ENCODE measurements at regions not wholly inside any gene's neighbourhood (a gene's known extent, or its start where the extent isn't known, plus 50 kb on each side); places are given as distances from the start of the nearest gene placed in this dataset.

DNA sequence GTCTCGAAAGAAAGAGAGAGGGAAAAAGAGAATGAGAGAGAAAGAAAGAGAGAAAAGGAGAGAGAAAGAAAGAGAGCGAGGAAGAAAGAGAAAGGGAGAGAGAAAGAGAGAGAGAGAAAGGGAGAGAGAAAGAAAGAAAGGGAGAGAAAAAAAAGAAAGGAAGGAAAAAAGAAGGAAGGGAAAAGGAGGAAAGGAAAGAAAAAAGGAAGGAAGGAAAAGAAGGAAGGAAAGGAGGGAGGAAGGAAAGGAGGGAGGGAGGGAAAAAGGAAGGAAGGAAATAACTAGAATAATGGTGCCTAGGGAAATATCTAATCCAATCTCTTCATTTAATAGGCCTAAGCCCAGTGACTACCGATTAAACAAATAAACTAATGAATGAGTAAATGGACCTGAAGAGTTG lies 85.4 kb upstream of the LYZL1 start:
- Histone ChIP-seq H3K79me2 (ENCODE audit: insufficient read depth, low read length) (no peaks in the 10 kb centered on the region), H4K20me1 (ENCODE audit: insufficient read depth, low read length) (no peaks in the 10 kb centered on the region), H3K27me3 (ENCODE audit: control insufficient read depth in 2 of 2, insufficient read depth in 2 of 2, low read length in 2 of 2) (no peaks in the 10 kb centered on the region), H3K9ac (ENCODE audit: insufficient read depth, low read length, poor library complexity, severe bottlenecking) (no peak overlapping the region), H3K9me3 (replicated peaks in 1 of 2; ENCODE audit: control insufficient read depth in 1 of 2, insufficient read depth in 1 of 2, low read length in 2 of 2) (no peaks in the 10 kb centered on the region), H3K36me3 (replicated peaks in 1 of 2; ENCODE audit: control insufficient read depth in 1 of 2, insufficient read depth in 2 of 2, low read length in 2 of 2) (no peaks in the 10 kb centered on the region), H3K27ac (ENCODE audit: low read depth in 1 of 2, low read length in 2 of 2) (no peak overlapping the region), H3K4me3 (replicated peaks in 1 of 3; ENCODE audit: low read depth in 2 of 3, low read length in 3 of 3) (no peak overlapping the region), H3K4me1 (ENCODE audit: control insufficient read depth in 1 of 2, insufficient read depth in 2 of 2, low read length in 2 of 2) (no peaks in the 10 kb centered on the region), H2AFZ (ENCODE audit: insufficient read depth, low read depth, low read length, poor library complexity, severe bottlenecking) (no peak overlapping the region), H3K4me2 (replicated peaks; ENCODE audit: extremely low read depth, low read length, poor library complexity, severe bottlenecking) (no peak overlapping the region)
- DNase-seq, result no peak
- Mint-ChIP-seq H3K4me3 (no peak overlapping the region), H3K9me3 (peaks cover 0 to 3% (median 0%) of the 10 kb centered on the region in 7 donors), H3K27me3 (ENCODE audit: low read depth in 3 of 3) (peaks cover 18 to 47% (median 29%) of the 10 kb centered on the region in 3 donors), H3K27ac (no peak overlapping the region), H3K36me3 (no peaks in the 10 kb centered on the region), H3K4me1 (no peaks in the 10 kb centered on the region)
- TF ChIP-seq, protein P1, sequence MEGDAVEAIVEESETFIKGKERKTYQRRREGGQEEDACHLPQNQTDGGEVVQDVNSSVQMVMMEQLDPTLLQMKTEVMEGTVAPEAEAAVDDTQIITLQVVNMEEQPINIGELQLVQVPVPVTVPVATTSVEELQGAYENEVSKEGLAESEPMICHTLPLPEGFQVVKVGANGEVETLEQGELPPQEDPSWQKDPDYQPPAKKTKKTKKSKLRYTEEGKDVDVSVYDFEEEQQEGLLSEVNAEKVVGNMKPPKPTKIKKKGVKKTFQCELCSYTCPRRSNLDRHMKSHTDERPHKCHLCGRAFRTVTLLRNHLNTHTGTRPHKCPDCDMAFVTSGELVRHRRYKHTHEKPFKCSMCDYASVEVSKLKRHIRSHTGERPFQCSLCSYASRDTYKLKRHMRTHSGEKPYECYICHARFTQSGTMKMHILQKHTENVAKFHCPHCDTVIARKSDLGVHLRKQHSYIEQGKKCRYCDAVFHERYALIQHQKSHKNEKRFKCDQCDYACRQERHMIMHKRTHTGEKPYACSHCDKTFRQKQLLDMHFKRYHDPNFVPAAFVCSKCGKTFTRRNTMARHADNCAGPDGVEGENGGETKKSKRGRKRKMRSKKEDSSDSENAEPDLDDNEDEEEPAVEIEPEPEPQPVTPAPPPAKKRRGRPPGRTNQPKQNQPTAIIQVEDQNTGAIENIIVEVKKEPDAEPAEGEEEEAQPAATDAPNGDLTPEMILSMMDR (IDR thresholded peaks at IDR 0.05), result no peak
- intact Hi-C loops (cut with micrococcal nuclease), result no loop called here
- WGBS (ENCODE audit: insufficient coverage), result 89% methylated on average over 2 of the region's 3 CpGs

DNA sequence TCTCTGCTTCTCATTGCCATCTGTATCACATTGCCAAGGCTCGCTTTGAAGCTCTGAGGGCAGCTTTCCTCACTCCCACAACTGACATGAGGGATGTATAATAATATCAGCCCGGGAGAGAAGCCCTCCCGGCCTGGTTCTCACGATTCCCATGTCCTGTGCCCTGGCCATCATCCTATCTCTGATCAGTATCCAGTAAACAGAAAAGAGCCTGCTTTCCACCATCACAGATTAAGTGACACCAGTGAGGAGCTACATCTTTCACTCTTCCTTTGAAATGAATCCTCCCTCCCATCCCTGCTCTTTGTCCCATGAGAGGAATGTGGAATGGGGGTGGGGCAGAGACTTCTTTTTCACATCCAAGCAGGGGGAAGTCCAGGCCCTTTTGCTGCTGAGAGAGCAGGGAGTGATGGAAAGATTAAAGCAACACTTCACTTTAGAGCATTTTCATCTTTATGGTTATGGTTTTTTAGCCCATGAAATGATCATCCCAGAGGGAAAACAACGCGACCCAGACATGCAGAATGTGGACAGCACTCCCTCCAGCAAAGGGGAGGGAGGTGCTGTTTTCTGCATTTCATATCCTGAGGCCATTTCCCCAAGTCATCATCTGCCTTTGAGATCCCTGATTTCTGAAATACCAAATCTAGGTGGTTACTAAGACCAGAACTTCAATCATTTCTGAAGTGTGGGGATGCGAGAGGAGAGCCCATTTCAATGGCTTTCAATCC lies 84.6 kb upstream of the LYZL1 start:
- Histone ChIP-seq H3K27me3 (ENCODE audit: control insufficient read depth in 2 of 2, insufficient read depth in 2 of 2, low read length in 2 of 2) (no peaks in the 10 kb centered on the region), H4K20me1 (ENCODE audit: insufficient read depth, low read length) (no peaks in the 10 kb centered on the region), H3K9ac (ENCODE audit: insufficient read depth, low read length, poor library complexity, severe bottlenecking) (no peak overlapping the region), H3K4me1 (ENCODE audit: control insufficient read depth in 1 of 2, insufficient read depth in 2 of 2, low read length in 2 of 2) (no peaks in the 10 kb centered on the region), H3K36me3 (replicated peaks in 1 of 2; ENCODE audit: control insufficient read depth in 1 of 2, insufficient read depth in 2 of 2, low read length in 2 of 2) (no peaks in the 10 kb centered on the region), H3K9me3 (replicated peaks in 1 of 2; ENCODE audit: control insufficient read depth in 1 of 2, insufficient read depth in 1 of 2, low read length in 2 of 2) (no peaks in the 10 kb centered on the region), H3K4me2 (replicated peaks; ENCODE audit: extremely low read depth, low read length, poor library complexity, severe bottlenecking) (no peak overlapping the region), H3K79me2 (ENCODE audit: insufficient read depth, low read length) (no peaks in the 10 kb centered on the region), H2AFZ (ENCODE audit: insufficient read depth, low read depth, low read length, poor library complexity, severe bottlenecking) (no peak overlapping the region), H3K4me3 (replicated peaks in 1 of 3; ENCODE audit: low read depth in 2 of 3, low read length in 3 of 3) (no peak overlapping the region), H3K27ac (ENCODE audit: low read depth in 1 of 2, low read length in 2 of 2) (no peak overlapping the region)
- no peaks in the 10 kb centered on the region for H3K4me1 Mint-ChIP-seq
- no peak for DNase-seq
- peaks cover 16 to 46% (median 29%) of the 10 kb centered on the region in 3 donors for H3K27me3 Mint-ChIP-seq (ENCODE audit: low read depth in 3 of 3)
- H3K27ac Mint-ChIP-seq, result no peak overlapping the region
- intact Hi-C loops (cut with micrococcal nuclease), result no loop called here
- WGBS (ENCODE audit: insufficient coverage), result 69% methylated on average over 2 of the region's 7 CpGs
- H3K9me3 Mint-ChIP-seq, result peaks cover 0 to 3% (median 0%) of the 10 kb centered on the region in 7 donors
- no peaks in the 10 kb centered on the region for H3K36me3 Mint-ChIP-seq
- H3K4me3 Mint-ChIP-seq, result no peak overlapping the region
- TF ChIP-seq, protein P1 (IDR thresholded peaks at IDR 0.05), result no peak
